GM12873 (cell line): ENCODE measurements at regions not wholly inside any gene's neighbourhood (a gene's known extent, or its start where the extent isn't known, plus 50 kb on each side); places are given as distances from the start of the nearest gene placed in this dataset.

Experiments used
- CTCF ChIP-seq: IDR thresholded peaks from 2 replicates; pipeline ENCODE4 v1.5.1; 2012; ENCODE audit warnings: low read depth, mild to moderate bottlenecking, moderate library complexity, low read length, control low read depth; ENCODE audit not compliant: insufficient read depth; ENCODE audit errors: missing control alignments

- TF ChIP-seq CTCF: no peak
Observed at GRCh38 chr2:38492042-38492615, 110.6 kb downstream of the HNRNPLL start.

DNA sequence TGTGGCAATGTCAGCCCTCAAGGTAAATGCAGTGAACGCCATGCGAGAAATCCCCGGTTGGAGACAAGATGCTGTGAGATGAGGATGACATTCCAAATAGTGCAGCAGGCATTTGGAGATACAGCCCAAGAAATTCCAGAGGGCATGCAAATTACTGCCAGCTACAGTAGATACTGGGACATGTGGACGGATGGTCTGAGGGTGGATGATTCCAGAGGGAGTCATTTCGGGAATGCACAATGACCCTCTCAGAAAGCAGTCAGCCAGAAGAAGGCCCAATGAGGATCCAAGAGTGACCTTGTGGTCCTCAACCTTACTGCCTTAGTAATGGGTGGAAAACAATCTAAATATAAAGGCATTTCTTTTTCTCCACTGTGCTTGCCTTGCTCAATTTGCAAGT is 111.3 kb downstream of the HNRNPLL start:
- no peak for TF ChIP-seq CTCF

GRCh38 chr2:38489846-38490245 is 112.8 kb upstream of the ATL2 start:
- no peak for TF ChIP-seq CTCF

DNA sequence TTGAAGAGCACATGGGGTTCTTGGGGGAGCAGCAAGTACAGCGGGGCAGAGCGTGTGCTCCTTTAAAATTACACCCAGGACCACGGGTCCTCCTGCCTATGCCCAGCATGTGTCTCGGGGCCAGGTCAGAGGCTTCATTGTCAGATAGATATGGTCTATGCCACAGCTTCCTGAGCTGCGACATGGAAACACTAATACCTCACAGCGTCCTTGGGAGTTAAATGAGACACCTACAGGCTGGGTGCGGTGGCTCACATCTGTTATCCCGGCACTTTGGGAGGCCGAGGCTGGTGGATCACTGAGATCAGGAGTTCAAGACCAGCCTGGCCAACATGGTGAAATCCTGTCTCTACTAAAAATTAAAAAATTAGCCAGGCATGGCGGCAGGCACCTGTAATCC is 110.8 kb upstream of the ATL2 start:
- no peak for TF ChIP-seq CTCF

DNA sequence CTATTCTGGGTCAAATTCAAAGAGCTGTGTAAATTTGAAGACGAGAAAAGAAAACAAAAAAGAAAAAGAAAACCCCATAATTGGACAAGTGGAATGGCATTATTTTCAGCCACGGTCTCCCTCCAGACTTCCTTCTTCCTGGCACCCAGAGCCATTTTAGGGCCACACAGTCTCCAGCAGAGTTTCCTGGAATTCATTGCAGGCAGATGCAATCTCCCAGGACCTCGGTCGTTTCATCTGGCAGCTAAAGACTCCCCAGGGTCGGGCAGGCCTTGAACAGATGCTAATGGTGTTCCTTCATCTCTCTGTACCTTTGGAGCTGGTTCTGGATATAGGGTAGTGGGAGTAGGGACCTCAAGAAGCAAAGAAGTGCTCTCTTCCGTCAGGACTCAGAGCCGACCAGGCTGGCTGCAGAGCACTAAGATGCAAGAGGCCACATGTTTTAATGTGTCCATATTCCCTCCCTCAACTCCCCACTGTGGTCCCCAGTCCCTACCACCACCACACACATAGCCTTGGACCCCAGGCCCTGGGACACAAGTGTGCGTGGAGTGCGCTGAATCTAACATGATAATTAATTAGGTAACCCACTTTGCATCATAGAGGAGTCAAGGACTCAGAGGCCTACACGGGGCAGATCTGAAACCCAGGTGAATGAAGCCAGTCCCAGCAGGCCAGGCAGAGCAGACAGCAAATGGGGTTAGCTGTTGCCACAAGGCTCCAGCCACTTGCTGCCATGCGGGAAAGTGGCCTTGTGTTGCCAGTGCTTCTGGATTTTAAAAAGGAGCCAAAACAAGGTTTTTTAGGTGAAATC is 109.3 kb upstream of the ATL2 start:
- no peak for TF ChIP-seq CTCF

- peak; percentile 55 for TF ChIP-seq CTCF
Observed at GRCh38 chr2:38485734-38486133, 108.7 kb upstream of the ATL2 start.

DNA sequence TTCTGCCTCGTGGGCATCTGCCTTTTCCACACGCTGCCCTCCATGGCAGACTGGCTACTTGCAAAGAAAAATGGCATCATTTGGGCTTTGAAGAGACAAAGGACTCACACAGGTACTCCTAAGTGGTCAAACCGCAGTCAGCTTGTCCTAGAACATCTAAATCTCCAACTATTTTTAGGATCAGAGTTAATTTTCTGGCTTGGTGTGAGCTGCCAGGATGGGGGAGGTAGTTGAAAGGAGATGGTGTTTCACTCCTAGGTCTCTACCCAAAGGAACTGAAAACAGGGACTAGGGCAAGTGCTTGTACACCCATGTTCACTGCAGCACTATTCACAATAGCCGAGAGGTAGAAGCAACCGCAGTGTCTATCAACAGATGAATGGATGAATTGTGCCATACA is 107.9 kb upstream of the ATL2 start:
- TF ChIP-seq CTCF: no peak
